ENCODE measurements at regions not wholly inside any gene's neighbourhood (a gene's known extent, or its start where the extent isn't known, plus 50 kb on each side); places are given as distances from the start of the nearest gene placed in this dataset.

- no peak for TF ChIP-seq CTCF (conservative IDR thresholded peaks at IDR 0.05; ENCODE audit: low read length)
- no peak for TF ChIP-seq EZH2phosphoT487 (IDR thresholded peaks at IDR 0.05; ENCODE audit: borderline replicate concordance, low read depth, low read length)
These were observed 1456.1 kb downstream of the BRINP3 start for GRCh38 chr1:189021577-189021976.

Data from OCI-LY7 (cell line).